A673 (cell line): ENCODE measurements at regions not wholly inside any gene's neighbourhood (a gene's known extent, or its start where the extent isn't known, plus 50 kb on each side); places are given as distances from the start of the nearest gene placed in this dataset.

Source experiments
- EZH2 ChIP-seq: fragments of 200-600 bp; sonication (generic); IDR thresholded peaks from 2 replicates; pipeline ENCODE4 v1.6.1; 2017; ENCODE audit warnings: borderline replicate concordance, low read depth, mild to moderate bottlenecking, mixed read lengths, antibody characterized with exemption, low read length; ENCODE audit not compliant: poor library complexity, severe bottlenecking
- TF ChIP-seq, protein P1 (sequence below): fragments of 300-800, 200-600 bp; sonication (generic); conservative IDR thresholded peaks from 2 replicates; pipeline ENCODE4 v1.5.1; 2017; ENCODE audit warnings: low read depth, mild to moderate bottlenecking, antibody characterized with exemption, low read length, moderate library complexity, mixed read lengths

DNA sequence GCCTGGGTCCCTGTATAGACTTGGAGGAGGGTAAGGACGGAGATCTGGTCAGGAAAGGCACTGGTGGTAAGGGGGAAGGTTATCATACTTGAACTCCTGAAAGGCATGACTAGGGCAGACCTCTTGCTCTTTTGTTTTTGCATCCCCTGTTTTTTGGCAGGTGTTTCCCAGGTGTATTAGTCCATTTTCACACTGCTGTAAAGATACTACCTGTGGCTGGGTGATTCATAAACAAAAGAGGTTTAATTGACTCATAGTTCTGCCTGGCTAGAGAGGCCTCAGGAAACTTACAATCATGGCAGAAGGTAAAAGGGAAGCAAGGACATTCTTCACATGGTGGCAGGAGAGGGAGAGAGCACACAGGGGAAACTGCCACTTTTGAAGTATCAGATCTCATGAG is 57.2 kb upstream of the APOBEC4 start:
- TF ChIP-seq, protein P1, sequence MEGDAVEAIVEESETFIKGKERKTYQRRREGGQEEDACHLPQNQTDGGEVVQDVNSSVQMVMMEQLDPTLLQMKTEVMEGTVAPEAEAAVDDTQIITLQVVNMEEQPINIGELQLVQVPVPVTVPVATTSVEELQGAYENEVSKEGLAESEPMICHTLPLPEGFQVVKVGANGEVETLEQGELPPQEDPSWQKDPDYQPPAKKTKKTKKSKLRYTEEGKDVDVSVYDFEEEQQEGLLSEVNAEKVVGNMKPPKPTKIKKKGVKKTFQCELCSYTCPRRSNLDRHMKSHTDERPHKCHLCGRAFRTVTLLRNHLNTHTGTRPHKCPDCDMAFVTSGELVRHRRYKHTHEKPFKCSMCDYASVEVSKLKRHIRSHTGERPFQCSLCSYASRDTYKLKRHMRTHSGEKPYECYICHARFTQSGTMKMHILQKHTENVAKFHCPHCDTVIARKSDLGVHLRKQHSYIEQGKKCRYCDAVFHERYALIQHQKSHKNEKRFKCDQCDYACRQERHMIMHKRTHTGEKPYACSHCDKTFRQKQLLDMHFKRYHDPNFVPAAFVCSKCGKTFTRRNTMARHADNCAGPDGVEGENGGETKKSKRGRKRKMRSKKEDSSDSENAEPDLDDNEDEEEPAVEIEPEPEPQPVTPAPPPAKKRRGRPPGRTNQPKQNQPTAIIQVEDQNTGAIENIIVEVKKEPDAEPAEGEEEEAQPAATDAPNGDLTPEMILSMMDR = no peak
- TF ChIP-seq EZH2 = no peak
